ENCODE measurements at regions not wholly inside any gene's neighbourhood (a gene's known extent, or its start where the extent isn't known, plus 50 kb on each side); places are given as distances from the start of the nearest gene placed in this dataset.
A peak's percentile ranks its signal among the peaks of the same experiment; 100 is the strongest.

- DNase-seq (ENCODE audit: low read depth): peak; percentile 71
These were observed 391.1 kb downstream of the LRIG3 start for GRCh38 chr12:58529114-58529665.

DNA sequence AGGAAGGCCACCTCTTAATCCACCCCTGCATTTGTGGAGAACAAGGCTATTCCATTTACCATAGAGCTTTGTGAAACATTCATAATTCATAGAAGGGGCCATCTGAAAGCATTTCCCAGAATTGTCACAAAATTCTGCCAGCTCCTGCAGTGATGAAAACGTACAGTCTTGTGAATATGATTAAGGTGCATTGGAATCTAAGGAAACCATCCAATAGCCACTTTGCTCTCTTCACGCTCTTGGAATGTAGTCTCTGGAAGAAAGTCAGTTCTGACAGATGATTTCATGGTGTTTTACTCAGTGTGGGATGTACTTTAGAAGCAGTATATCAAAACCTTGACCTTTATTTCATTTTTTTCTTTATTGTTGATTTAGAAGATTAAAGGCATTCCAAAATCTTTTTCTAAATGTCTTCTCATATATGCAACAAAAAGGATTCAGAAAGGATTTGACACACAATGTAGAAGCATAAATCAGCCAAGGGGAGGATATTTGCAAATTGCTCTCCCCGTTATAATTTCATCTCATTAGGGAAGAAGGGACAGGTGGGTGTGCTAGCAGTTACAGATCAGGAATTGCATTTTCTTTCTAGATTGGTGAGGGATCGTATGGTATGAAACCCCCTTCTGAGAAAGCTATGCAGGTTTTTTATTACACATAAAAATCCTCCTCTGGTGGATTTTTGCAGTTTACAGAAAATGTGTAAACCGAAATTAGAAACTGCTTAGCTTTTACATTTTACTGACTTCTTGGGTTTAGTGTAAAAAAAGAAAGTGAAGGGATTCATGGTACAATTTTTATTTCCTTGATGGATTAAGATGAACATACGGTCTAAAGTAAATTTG lies 390.2 kb downstream of the LRIG3 start:
- DNase-seq (ENCODE audit: low read depth): peak; percentile 87

- DNase-seq (ENCODE audit: low read depth): peak; percentile 58
These were observed 389.6 kb downstream of the LRIG3 start for GRCh38 chr12:58530742-58531062.

DNA sequence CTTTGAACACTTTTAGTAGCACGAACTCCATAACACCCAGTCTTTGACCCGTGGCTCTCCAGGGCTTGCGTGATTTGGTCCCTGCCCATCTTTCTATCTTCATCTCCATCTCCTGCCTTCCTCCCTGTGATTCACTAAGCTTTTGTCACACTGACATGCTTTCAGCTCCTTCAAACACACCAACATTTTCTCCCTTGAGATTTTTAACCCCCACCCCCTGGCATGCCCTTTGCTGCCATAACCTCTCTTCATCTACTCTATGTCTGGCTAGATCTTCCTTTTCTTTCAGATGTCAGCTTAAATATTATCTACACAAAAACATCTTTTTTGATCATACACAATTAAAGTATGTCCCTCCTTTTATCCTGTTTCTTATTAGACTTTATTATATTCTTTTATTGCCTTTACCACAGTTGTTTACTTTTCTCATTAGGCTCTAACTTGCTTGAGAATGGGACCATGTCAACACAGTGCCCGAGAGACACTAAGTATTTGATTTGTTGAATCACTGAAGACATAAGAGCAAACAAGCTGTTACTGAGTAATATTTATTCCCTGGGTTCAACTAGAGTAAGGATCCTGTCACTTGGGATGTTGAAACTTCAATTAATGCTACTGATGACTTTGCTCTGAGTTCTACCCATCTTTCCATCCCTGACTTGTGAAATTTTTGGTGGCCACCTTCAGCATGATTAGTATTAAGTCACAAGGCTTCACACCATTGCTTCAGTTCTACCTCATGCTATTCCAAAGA lies 387.3 kb downstream of the LRIG3 start:
- DNase-seq (ENCODE audit: low read depth): no peak

GRCh38 chr12:58533652-58534051 lies 386.7 kb downstream of the LRIG3 start:
- no peak for DNase-seq (ENCODE audit: low read depth)

DNA sequence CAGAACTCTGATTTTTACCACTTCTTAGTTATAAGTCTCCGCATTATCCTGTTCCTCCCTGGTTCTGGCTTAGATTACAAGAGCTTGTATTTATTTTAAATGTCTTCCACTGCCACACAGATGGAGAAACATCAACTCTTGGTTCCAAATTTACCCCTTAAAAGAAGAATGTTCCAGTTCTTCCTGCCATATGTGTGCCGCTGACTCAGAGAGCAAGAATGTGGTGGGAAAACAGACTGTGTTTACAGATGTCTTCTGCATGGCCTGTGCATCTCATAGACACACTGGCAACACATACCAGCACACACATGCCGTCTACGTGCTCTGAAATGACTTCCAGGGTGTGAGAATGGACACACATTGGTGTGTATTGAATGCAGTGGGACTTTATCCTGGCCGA lies 383.0 kb downstream of the LRIG3 start:
- DNase-seq (ENCODE audit: low read depth): peak; percentile 90

DNA sequence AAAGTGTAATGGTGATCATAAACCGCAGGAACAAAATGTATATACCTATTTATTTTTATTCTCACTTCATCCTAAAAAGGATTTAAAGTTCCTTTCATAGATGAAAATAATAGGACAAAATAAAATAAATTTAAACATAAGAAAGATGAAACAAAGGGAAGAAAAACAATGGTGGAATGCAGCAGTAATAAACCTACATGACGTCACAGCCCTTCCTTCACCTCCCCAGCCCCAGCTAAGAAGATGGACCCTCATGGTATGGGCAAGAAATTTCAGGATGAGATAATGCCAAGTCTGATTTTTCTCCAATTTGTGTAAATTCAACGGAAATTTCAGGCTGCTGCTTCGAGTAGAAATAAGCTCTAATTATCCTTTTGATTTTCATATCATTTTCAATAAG lies 381.0 kb downstream of the LRIG3 start:
- no peak for DNase-seq (ENCODE audit: low read depth)

DNA sequence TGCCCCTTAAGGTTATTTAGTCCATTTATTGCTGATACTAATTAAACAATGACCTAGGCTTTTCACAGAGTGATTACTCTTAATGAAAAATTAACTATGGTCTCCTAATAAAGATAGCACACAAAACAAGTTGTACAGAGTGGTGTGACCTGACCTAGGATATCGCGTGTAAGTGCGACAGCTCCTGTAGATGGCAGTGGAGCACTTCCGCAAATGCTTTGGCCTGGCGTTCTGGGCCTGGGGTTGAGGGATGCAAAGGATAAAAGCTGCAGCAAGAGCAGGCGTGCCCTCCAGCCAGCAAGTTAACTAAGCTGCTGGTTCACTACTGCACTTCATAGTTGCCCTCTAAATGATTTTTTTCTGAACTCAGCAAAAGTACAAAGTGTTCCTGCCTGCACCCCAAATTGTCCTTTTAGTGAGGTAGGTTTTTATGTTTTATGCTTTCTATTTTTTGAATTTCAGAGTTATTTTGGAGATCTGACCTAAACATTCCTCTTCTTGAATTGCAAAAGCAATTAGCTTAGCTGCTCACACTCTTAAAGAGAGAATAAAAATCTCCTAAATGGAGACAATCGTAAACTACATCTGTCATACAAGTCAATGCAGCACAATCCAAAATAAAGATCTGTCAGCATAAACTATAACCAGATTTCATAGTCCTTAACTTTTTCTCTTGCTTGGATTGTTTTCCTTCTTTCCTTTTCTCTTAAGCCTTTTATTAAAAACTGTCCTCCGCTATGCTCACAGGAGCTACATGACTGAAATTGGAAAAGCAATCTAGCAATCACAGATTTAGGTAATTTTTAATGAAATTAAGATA lies 379.6 kb downstream of the LRIG3 start:
- DNase-seq (ENCODE audit: low read depth): peak; percentile 82

GRCh38 chr12:58541300-58541690 lies 379.0 kb downstream of the LRIG3 start:
- no peak for DNase-seq (ENCODE audit: low read depth)

- DNase-seq (ENCODE audit: low read depth): no peak
These were observed 376.0 kb downstream of the LRIG3 start for GRCh38 chr12:58544281-58544680.

- DNase-seq (ENCODE audit: low read depth): no peak
These were observed 373.1 kb downstream of the LRIG3 start for GRCh38 chr12:58547217-58547616.

GRCh38 chr12:58548801-58549200 lies 371.5 kb downstream of the LRIG3 start:
- DNase-seq (ENCODE audit: low read depth): no peak

- no peak for DNase-seq (ENCODE audit: low read depth)
These were observed 365.7 kb downstream of the LRIG3 start for GRCh38 chr12:58554522-58555157.

DNA sequence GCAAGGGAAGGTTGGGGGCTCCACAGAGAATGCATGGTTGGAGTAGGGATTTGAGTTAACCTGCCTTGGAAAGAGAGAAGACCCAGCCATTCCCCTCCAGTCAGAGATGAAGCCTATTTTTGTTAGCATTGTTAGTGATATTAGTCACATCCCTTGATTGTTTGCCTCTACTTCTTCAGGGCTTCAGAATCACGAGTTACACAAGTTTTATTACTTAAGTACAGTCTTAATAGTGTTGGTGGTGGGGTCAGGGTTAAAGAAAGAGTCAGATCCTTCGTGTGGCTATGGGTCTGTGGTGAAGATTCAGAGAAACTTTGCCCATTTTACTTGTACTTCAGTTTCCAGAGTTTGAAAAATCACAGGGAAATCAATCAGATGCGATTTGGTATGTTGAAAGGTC lies 363.1 kb downstream of the LRIG3 start:
- peak; percentile 23 for DNase-seq (ENCODE audit: low read depth)

DNA sequence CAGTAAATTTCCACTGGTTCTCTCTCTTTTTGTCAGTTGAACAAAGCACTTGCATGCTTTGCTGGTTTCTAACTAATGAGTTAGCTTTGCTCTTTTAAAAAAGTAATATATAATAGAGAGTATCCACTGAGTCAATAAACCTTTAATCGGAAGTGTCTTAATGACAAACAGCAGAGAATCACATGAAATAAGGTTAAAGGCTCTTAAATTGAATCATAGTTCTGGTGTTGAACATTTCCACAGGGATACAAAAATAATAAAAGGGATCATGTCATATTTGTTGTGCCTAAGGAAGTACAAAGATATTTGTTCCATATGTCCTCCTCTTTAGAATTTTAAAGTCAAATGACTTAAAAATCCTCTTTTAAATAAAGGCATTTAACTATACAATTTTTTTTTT lies 362.6 kb downstream of the LRIG3 start:
- DNase-seq (ENCODE audit: low read depth): no peak

GRCh38 chr12:58563621-58564020 lies 356.7 kb downstream of the LRIG3 start:
- DNase-seq (ENCODE audit: low read depth): no peak

- no peak for DNase-seq (ENCODE audit: low read depth)
These were observed 355.6 kb downstream of the LRIG3 start for GRCh38 chr12:58564721-58565120.

DNA sequence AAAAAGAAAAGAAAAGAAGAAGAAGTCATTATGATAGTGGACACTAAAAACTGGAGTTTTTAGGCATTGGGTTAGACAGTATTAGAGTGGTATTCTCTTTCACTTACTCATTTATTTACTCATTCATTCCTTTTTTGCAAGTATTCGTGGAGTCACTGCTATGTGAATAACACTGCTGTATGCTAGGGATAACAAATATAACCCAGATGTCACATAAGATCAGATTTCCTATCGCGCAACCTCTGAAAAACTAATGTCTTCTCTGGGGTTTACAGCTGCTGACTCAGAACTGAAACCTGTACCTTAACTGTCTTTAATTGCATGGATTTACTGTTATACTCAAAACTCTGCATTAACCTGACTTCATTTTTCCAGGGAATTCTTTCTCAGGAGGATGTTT lies 353.7 kb downstream of the LRIG3 start:
- DNase-seq (ENCODE audit: low read depth): peak; percentile 74

- DNase-seq (ENCODE audit: low read depth): no peak
These were observed 353.1 kb downstream of the LRIG3 start for GRCh38 chr12:58567189-58567588.

DNA sequence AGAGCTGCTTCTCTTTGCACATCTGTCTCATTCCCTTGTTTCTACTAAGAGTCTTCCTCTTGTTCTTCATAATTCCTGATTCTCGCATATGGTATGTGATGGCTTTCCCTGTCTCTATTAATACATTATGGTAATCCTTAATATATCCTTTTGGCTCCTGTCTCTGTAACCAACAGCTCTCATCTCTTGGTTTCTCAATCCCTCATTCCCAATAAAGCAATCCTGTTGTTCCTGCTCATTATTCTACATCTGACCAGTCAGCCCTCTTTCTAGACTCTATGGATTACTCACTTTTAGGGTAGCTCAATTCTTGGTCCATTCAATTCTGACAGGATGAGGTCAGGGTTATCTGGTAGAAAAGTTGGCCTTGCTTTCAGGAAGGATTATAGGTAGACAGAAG lies 349.9 kb downstream of the LRIG3 start:
- DNase-seq (ENCODE audit: low read depth): no peak

GRCh38 chr12:58575256-58575655 lies 345.0 kb downstream of the LRIG3 start:
- DNase-seq (ENCODE audit: low read depth): peak; percentile 62

- DNase-seq (ENCODE audit: low read depth): no peak
These were observed 344.2 kb downstream of the LRIG3 start for GRCh38 chr12:58576081-58576480.

Measured in RPMI7951 (cell line).